ENCODE measurements at regions not wholly inside any gene's neighbourhood (a gene's known extent, or its start where the extent isn't known, plus 50 kb on each side); places are given as distances from the start of the nearest gene placed in this dataset.
"Not testable (repeated sequence)": the region's sequence is repeated elsewhere in the genome, so short reads cannot be mapped to it uniquely, and the experiment has no call there.

DNA sequence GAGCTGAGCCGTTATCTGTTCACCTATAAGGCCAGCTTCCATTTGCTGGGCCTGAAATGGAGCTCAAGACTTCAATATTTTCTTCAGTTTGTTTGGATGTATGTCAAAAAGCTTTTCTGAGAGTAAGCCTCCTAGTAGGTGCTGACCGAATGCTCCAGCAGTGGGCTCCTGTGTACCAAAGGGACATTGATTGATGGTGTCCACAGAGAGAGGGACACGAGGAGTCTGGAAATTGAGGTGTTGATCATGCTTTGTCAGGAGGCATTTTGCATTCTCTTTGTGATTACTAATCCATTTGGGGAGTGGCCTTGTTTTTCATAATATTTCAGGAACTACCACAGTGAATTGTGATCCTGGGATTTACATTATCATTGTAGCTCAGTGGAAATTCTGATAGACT, 107.7 kb upstream of the SLC38A2 start:
- DNase-seq (ENCODE audit: low read depth, low spot score), result no peak
- in situ Hi-C loops (cut with HindIII; ENCODE audit: low sequenced_read_pairs), result no loop called here
- TF ChIP-seq, protein P1, sequence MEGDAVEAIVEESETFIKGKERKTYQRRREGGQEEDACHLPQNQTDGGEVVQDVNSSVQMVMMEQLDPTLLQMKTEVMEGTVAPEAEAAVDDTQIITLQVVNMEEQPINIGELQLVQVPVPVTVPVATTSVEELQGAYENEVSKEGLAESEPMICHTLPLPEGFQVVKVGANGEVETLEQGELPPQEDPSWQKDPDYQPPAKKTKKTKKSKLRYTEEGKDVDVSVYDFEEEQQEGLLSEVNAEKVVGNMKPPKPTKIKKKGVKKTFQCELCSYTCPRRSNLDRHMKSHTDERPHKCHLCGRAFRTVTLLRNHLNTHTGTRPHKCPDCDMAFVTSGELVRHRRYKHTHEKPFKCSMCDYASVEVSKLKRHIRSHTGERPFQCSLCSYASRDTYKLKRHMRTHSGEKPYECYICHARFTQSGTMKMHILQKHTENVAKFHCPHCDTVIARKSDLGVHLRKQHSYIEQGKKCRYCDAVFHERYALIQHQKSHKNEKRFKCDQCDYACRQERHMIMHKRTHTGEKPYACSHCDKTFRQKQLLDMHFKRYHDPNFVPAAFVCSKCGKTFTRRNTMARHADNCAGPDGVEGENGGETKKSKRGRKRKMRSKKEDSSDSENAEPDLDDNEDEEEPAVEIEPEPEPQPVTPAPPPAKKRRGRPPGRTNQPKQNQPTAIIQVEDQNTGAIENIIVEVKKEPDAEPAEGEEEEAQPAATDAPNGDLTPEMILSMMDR (IDR thresholded peaks at IDR 0.05; ENCODE audit: low read depth, low read length), result no peak
- H3K4me3 ChIP-seq (ENCODE audit: low read depth, low read length), result no peak overlapping the region

DNA sequence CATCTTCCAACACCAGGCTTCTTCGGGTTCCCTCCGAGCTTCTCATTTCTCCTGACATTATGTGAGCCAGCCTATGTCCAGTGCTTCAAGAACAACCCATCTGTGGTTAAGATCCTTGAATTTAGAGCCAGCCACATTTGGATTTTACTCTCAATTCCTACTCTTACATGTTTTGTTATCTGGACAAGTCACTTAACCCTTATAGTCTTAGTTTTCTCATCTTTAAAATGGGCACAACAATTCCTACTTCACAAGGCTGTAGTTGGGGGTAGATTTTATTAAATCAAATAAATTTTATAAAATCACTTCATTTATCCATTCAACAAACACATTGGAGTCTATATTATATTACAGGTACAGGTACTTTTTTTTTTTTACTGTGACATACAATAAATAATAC, 105.5 kb upstream of the SLC38A2 start:
- TF ChIP-seq, protein P1 (IDR thresholded peaks at IDR 0.05; ENCODE audit: low read depth, low read length), result no peak
- no peak overlapping the region for H3K4me3 ChIP-seq (ENCODE audit: low read depth, low read length)
- DNase-seq (ENCODE audit: low read depth, low spot score), result no peak
- in situ Hi-C loops (cut with HindIII; ENCODE audit: low sequenced_read_pairs), result no loop called here

DNA sequence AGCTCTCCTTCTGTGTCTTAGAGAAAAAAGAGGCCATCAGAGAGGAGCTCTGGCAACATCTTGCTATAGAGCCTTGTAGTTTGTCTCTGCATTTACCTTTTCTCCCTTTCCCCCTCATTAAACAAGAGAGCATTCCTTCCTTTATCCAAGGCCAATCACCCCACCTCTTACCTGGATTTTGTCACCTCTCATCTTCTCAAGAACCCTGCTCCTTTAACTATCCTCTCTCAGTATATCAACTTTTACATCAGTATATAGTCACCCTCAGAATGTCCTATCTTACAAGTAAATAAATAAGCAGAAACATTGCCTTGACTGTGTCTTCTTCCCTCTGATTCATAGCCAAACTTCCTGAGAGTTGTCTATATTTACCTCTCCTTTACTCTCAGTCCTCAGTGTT, 105.0 kb upstream of the SLC38A2 start:
- no peak overlapping the region for H3K4me3 ChIP-seq (ENCODE audit: low read depth, low read length)
- no peak for DNase-seq (ENCODE audit: low read depth, low spot score)
- in situ Hi-C loops (cut with HindIII; ENCODE audit: low sequenced_read_pairs), result no loop called here
- TF ChIP-seq, protein P1 (IDR thresholded peaks at IDR 0.05; ENCODE audit: low read depth, low read length), result no peak

DNA sequence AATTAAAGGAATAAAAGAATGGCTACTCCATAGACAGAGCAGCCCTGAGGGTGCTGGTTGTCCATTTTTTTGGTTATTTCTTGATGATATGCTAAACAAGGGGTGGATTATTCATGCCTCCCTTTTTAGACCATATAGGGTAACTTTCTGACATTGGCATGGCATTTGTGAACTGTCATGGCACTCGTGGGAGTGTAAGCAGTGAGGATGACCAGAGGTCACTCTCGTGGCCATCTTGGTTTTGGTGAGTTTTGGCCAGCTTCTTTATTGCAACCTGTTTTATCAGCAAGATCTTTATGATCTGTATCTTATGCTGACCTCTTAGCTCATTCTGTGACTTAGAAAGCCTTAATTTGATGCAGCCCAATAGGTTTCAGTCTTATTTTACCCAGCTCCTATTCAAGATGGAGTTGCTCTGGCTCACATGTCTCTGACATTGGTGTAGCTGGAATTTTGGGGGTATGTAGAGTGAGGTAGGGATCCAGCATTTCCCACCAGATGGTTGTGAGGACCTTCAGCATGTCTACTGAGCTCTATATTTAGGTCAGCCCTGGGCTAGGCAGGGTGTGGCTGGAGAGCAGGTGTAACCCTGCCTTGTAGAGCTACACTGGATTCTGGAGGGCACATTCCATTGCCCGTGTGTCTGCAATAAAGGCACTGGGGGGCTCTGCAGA, 103.5 kb upstream of the SLC38A2 start:
- DNase-seq (ENCODE audit: low read depth, low spot score), result no peak
- no peak overlapping the region for H3K4me3 ChIP-seq (ENCODE audit: low read depth, low read length)
- in situ Hi-C loops (cut with HindIII; ENCODE audit: low sequenced_read_pairs), result no loop called here
- TF ChIP-seq, protein P1 (IDR thresholded peaks at IDR 0.05; ENCODE audit: low read depth, low read length), result no peak

DNA sequence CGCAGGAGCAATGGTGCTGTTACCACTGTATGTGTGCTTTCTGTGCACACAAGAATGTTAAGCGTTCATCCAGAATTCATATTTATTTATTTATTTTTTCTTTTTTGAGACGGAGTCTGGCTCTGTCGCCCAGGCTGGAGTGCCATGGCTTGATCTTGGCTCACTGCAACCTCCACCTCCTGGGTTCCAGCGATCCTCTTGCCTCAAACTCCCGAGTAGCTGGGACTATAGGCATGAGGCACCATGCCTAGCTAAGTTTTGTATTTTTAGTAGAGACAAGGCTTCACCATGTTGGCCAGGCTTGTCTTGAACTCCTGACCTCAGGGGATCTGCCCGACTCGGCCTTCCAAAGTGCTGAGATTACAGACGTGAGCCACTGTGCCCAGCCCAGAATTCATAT, 101.8 kb upstream of the SLC38A2 start:
- in situ Hi-C loops (cut with HindIII; ENCODE audit: low sequenced_read_pairs); DNase-seq (ENCODE audit: low read depth, low spot score); H3K4me3 ChIP-seq (ENCODE audit: low read depth, low read length): not testable (repeated sequence)

DNA sequence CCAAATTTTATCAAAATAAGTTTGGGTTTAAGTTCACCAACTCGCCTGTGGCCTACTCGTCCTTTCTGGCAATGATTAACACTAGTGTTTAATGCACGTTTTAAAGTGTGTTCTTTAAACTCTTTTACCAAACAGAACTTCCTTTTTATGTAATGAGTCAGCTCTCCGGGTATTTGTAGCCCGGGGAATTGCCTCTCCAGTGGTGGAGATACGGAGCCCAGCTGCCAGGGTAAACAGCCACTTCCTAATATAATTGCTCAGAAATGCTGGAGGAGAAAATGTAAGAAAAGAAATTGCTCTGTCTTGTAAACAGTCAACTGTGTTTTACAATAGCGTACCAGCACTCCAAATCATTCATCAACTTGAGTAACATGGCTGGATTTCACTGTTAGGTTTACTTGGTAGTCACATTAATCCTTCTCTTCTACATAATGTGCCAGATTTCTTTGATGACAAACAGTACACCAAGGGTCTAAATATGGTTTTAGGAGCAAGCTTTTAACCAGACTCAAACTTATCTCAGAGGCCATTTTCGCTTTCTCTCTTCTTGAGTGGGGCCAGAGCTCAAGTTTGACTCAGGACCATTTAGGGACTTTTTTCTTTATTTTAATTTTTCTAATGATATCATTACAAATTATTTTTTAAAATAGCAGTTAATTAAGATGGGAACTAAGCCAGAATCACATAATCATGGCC, 101.2 kb upstream of the SLC38A2 start:
- in situ Hi-C loops (cut with HindIII; ENCODE audit: low sequenced_read_pairs), result no loop called here
- TF ChIP-seq, protein P1 (IDR thresholded peaks at IDR 0.05; ENCODE audit: low read depth, low read length), result no peak
- peak; percentile 94 for DNase-seq (ENCODE audit: low read depth, low spot score)
- no peak overlapping the region for H3K4me3 ChIP-seq (ENCODE audit: low read depth, low read length)

DNA sequence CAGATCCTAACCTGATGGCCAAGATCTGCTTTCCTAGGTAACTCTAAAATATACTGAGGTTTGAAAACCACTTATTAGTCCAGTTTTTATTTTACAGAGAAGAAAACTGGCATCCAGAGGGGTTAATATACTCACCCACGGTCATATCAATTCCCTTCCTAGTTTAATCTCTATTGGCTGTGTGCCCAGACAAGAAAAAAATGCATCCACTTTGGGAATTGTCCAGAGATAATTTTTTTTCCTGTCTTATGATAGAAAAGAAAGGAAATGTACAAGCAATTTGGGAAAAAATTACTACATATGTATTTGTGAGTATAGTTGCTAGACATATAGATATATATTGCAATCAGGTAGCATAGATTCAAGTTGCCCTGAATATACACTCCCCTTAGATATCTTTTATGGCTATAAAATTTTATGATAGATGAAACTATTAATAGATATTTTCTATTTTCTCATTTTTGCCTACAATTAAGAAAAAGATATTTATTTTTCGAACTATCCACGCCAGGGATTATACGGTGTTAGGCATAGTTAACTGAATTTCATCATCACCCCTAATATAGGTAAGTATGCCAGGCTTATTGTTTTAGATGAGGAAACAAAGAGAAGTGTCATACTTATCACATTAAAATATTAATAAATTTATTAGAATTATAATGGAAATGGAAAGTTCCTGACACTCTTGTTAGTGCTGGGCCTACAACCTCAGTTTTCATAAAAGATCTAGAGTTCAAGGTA, 100.5 kb upstream of the SLC38A2 start:
- in situ Hi-C loops (cut with HindIII; ENCODE audit: low sequenced_read_pairs), result no loop called here
- no peak overlapping the region for H3K4me3 ChIP-seq (ENCODE audit: low read depth, low read length)
- peak; percentile 60 for DNase-seq (ENCODE audit: low read depth, low spot score)
- TF ChIP-seq, protein P1 (IDR thresholded peaks at IDR 0.05; ENCODE audit: low read depth, low read length), result no peak

Data from astrocyte of the spinal cord (primary cell).